ENCODE measurements at regions not wholly inside any gene's neighbourhood (a gene's known extent, or its start where the extent isn't known, plus 50 kb on each side); places are given as distances from the start of the nearest gene placed in this dataset.

DNA sequence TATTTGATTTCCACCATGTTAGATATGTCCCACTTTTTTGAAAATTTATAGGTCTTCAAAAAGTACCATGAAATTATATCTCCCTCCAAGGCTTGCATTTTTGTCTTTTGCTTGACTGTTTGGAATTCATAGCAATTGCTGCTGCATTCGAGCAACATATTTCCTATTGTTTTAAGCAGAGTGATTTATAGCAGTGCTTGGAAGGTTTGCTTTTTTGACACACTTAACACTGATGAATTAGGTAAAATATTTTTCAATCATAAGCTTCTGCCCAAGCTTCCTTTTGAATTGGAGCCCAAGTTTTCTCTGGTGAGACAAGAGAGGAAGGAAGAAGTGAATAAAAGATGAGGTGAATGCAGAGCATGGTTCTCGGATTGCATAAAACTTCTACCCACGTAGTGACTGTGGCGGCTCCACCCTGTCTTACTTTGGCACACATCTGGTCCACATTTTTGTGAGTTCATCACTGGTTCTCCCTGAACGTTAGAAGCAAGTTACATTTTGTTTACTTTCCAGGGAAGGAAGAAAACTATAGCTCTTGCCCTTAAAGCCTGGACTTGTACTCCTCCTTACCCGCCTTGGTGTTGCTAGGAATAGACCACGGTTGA lies 667.0 kb downstream of the TSN start:
- TF ChIP-seq, protein P1, sequence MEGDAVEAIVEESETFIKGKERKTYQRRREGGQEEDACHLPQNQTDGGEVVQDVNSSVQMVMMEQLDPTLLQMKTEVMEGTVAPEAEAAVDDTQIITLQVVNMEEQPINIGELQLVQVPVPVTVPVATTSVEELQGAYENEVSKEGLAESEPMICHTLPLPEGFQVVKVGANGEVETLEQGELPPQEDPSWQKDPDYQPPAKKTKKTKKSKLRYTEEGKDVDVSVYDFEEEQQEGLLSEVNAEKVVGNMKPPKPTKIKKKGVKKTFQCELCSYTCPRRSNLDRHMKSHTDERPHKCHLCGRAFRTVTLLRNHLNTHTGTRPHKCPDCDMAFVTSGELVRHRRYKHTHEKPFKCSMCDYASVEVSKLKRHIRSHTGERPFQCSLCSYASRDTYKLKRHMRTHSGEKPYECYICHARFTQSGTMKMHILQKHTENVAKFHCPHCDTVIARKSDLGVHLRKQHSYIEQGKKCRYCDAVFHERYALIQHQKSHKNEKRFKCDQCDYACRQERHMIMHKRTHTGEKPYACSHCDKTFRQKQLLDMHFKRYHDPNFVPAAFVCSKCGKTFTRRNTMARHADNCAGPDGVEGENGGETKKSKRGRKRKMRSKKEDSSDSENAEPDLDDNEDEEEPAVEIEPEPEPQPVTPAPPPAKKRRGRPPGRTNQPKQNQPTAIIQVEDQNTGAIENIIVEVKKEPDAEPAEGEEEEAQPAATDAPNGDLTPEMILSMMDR (IDR thresholded peaks at IDR 0.05; ENCODE audit: low read depth, low read length) = no peak
- H3K4me3 ChIP-seq (ENCODE audit: low read depth, low read length) = no peak overlapping the region
- no peak for DNase-seq (ENCODE audit: low read depth, low spot score)
- in situ Hi-C loops (cut with HindIII; ENCODE audit: low sequenced_read_pairs) = no loop called here

DNA sequence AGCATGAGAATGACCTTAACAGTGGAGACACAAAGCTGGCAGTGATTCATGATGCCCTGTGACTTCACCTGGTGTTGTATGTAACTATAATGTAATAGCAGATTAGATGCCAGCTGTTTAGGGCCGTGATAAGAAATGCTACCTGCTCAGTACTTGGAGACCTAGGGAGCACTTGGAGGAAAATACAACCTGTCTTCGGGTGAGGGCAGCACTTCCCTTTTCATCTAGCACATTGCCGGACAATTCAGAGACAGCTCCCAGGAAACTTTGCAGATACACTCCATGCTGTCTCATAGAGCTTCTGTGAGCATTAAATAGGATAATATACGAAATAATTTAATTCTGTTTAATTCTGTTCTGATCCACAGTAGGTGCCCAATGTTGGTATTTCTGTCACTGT lies 668.5 kb downstream of the TSN start:
- TF ChIP-seq, protein P1 (IDR thresholded peaks at IDR 0.05; ENCODE audit: low read depth, low read length) = no peak

DNA sequence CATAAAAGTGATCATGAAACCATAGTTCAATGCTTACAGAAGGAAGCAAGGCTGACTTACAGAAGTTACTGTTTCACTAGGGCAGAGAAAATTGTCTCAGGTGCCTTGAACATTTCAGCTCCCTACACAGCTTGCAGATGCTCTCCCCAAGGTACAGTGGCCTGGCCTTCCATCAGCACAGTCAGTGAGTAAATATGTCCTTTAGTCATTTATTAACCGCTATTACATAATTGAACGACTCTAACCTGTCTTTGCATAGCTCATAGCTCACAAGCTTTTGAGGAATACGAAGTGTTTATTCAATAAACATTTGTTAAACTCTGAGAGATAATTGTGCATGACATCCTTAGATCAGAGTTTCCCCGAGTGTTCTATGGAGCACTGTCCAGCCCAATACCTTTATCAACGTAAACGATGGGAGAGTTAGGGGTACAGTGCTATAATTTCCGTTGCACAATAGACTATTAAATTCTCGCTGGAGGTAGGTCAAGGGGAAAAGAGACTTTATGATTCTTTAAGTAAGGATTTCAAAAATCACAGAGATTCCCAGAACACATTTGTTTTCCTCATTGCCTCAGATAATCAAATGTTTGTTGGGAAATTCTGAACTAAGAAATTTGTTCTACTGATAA lies 677.8 kb downstream of the TSN start:
- TF ChIP-seq, protein P1 (IDR thresholded peaks at IDR 0.05; ENCODE audit: low read depth, low read length) = no peak
- in situ Hi-C loops (cut with HindIII; ENCODE audit: low sequenced_read_pairs) = no loop called here

More for the DNA sequence above, 668.5 kb downstream of the TSN start:
- in situ Hi-C loops (cut with HindIII; ENCODE audit: low sequenced_read_pairs) = no loop called here
- DNase-seq (ENCODE audit: low read depth, low spot score) = no peak
- no peak overlapping the region for H3K4me3 ChIP-seq (ENCODE audit: low read depth, low read length)

DNA sequence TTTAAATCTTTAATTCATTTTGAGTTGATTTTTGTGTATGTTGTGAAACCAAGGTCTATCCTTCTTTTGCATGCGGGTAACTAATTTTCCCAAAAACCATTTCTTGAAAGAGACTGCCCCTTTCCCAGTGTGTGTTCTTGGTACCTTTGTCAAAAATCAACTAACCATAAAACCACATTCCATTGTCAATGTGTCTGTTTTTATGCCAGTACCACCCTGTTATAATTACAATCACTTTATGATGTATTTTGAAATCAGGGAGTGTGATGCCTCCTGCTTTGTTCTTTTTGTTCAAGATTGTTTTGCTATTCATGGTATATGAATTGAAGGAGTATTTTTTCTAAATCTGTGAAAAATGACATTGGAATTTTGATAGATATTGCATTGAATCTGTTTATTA lies 689.6 kb downstream of the TSN start:
- no peak overlapping the region for H3K4me3 ChIP-seq (ENCODE audit: low read depth, low read length)
- no peak for DNase-seq (ENCODE audit: low read depth, low spot score)
- TF ChIP-seq, protein P1 (IDR thresholded peaks at IDR 0.05; ENCODE audit: low read depth, low read length) = no peak
- in situ Hi-C loops (cut with HindIII; ENCODE audit: low sequenced_read_pairs) = no loop called here

More for the DNA sequence above, 677.8 kb downstream of the TSN start:
- DNase-seq (ENCODE audit: low read depth, low spot score) = no peak
- H3K4me3 ChIP-seq (ENCODE audit: low read depth, low read length) = no peak overlapping the region

DNA sequence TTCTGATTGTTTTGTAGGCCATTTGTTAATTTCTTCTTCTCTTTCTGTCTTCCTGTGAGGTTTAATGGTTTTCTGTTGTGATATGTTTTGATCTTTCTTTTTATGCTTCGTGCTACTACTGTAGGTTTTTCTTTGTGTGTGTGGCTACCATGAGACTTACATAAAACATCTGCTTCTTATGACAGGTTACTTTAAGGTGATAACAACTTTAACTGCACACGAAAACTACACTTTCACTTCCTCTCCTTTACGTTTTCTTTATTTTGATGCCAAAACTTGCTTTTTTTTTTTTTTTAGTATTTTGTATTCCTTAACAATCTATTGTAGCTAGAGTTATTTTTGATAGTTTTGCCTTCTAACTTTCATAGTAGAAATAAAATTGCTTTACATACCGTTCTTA lies 691.3 kb downstream of the TSN start:
- in situ Hi-C loops (cut with HindIII; ENCODE audit: low sequenced_read_pairs) = no loop called here
- H3K4me3 ChIP-seq (ENCODE audit: low read depth, low read length) = no peak overlapping the region
- DNase-seq (ENCODE audit: low read depth, low spot score) = no peak
- TF ChIP-seq, protein P1 (IDR thresholded peaks at IDR 0.05; ENCODE audit: low read depth, low read length) = no peak

DNA sequence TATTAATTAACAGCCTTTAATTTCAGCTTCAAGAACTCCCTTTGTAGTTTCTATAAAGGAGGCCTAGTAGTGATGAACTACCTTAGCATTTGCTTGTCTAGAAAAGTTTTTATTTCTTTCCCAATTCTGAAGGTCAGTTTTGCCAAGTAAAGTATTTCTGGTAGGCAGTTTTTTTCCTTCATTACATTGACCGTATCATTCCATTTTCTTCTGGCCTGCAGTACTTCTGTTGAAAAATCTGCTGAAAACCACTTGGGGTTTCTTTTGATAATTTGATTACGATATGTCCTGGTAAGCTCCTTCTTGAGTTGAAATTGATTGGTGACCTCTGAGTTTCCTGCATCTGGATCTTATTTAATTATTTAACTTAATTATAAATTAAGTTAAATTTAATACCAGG lies 691.8 kb downstream of the TSN start:
- no peak for DNase-seq (ENCODE audit: low read depth, low spot score)
- no peak overlapping the region for H3K4me3 ChIP-seq (ENCODE audit: low read depth, low read length)
- in situ Hi-C loops (cut with HindIII; ENCODE audit: low sequenced_read_pairs) = no loop called here
- TF ChIP-seq, protein P1 (IDR thresholded peaks at IDR 0.05; ENCODE audit: low read depth, low read length) = no peak

Measured in astrocyte of the spinal cord (primary cell).